OCI-LY1 (cell line): ENCODE measurements at regions not wholly inside any gene's neighbourhood (a gene's known extent, or its start where the extent isn't known, plus 50 kb on each side); places are given as distances from the start of the nearest gene placed in this dataset.

Experiments
- EZH2 ChIP-seq: fragments of 200-600 bp; sonication (generic), shearing (Covaris generic); IDR thresholded peaks from 2 replicates; pipeline ENCODE4 v1.8.0; 2017; ENCODE audit warnings: borderline replicate concordance, mixed run types, mild to moderate bottlenecking, antibody characterized with exemption, low read length, moderate library complexity, mixed read lengths
- TF ChIP-seq, protein P1 (sequence below): fragments of 200-600 bp; sonication (generic), shearing (Covaris generic); IDR thresholded peaks from 2 replicates; pipeline ENCODE4 v1.5.1; 2017; ENCODE audit warnings: mild to moderate bottlenecking, antibody characterized with exemption, low read length, moderate library complexity, mixed read lengths

DNA sequence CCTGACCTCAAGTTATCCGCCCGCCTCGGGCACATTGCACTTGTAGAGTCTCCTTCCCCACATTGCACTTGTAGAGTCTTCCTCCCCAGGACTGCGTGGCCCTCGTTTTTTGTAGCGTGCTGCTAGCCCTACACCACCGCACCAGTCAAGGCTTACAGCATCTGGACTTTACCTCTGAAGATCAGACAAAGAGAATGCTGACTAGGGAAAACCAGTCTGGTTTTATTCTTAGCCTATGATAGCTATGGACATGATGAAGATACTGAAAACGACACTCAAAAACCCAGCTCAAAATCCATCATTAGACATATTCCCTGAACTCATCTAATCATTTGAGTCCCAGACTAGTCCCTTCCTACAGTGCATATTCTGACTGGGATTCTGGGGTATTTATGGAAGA lies 71.9 kb upstream of the AKR1E2 start:
- TF ChIP-seq, protein P1, sequence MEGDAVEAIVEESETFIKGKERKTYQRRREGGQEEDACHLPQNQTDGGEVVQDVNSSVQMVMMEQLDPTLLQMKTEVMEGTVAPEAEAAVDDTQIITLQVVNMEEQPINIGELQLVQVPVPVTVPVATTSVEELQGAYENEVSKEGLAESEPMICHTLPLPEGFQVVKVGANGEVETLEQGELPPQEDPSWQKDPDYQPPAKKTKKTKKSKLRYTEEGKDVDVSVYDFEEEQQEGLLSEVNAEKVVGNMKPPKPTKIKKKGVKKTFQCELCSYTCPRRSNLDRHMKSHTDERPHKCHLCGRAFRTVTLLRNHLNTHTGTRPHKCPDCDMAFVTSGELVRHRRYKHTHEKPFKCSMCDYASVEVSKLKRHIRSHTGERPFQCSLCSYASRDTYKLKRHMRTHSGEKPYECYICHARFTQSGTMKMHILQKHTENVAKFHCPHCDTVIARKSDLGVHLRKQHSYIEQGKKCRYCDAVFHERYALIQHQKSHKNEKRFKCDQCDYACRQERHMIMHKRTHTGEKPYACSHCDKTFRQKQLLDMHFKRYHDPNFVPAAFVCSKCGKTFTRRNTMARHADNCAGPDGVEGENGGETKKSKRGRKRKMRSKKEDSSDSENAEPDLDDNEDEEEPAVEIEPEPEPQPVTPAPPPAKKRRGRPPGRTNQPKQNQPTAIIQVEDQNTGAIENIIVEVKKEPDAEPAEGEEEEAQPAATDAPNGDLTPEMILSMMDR = no peak
- TF ChIP-seq EZH2 = no peak
